ENCODE measurements at regions not wholly inside any gene's neighbourhood (a gene's known extent, or its start where the extent isn't known, plus 50 kb on each side); places are given as distances from the start of the nearest gene placed in this dataset.

GRCh38 chr4:34922325-34922724, 1322.0 kb downstream of the ARAP2 start:
- Histone ChIP-seq H3K36me3 (ENCODE audit: control insufficient read depth, insufficient read depth, low read length, severe bottlenecking) (no peaks in the 10 kb centered on the region), H3K9ac (ENCODE audit: low read length) (no peak overlapping the region), H3K9me3 (ENCODE audit: control insufficient read depth, low read length) (peaks cover 4% of the 10 kb centered on the region), H3K4me1 (ENCODE audit: control insufficient read depth, insufficient read depth, low read length) (no peaks in the 10 kb centered on the region), H3K4me3 (ENCODE audit: low read length) (no peak overlapping the region), H3K27me3 (replicated peaks; ENCODE audit: control insufficient read depth, insufficient read depth, low read length) (no peaks in the 10 kb centered on the region)
- no peak for DNase-seq (ENCODE audit: low read depth)

GRCh38 chr4:34932591-34932990, 1311.7 kb downstream of the ARAP2 start:
- no peaks in the 10 kb centered on the region for H3K4me1 ChIP-seq (ENCODE audit: control insufficient read depth, insufficient read depth, low read length)
- H3K36me3 ChIP-seq (ENCODE audit: control insufficient read depth, insufficient read depth, low read length, severe bottlenecking) = no peaks in the 10 kb centered on the region
- H3K4me3 ChIP-seq (ENCODE audit: low read length) = no peak overlapping the region
- DNase-seq (ENCODE audit: low read depth) = no peak
- no peak overlapping the region for H3K9ac ChIP-seq (ENCODE audit: low read length)
- H3K27me3 ChIP-seq (replicated peaks; ENCODE audit: control insufficient read depth, insufficient read depth, low read length) = no peaks in the 10 kb centered on the region
- no peaks in the 10 kb centered on the region for H3K9me3 ChIP-seq (ENCODE audit: control insufficient read depth, low read length)

DNA sequence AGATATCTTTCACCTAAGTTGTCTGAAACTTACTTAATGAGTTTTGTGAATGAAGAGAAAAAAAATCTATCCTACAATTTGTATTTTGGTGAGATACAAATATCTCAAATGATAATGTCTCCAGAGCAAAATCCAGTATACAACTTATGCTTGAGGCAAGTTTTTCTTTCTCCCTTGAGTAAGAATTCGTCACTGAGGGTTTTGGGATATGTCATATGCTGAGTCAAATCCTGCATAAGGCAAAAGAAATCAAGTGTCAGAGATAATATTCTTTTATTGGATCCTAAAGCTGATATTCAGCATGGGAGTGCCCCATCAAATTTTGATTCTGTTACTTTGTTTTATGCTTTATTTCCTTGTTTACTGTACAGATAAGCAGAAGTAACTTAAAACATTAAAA, 1308.6 kb downstream of the ARAP2 start:
- H3K4me3 ChIP-seq (ENCODE audit: low read length) = no peak overlapping the region
- H3K9ac ChIP-seq (ENCODE audit: low read length) = no peak overlapping the region
- H3K36me3 ChIP-seq (ENCODE audit: control insufficient read depth, insufficient read depth, low read length, severe bottlenecking) = no peaks in the 10 kb centered on the region
- H3K27me3 ChIP-seq (replicated peaks; ENCODE audit: control insufficient read depth, insufficient read depth, low read length) = no peaks in the 10 kb centered on the region
- DNase-seq (ENCODE audit: low read depth) = no peak
- no peaks in the 10 kb centered on the region for H3K9me3 ChIP-seq (ENCODE audit: control insufficient read depth, low read length)
- H3K4me1 ChIP-seq (ENCODE audit: control insufficient read depth, insufficient read depth, low read length) = no peaks in the 10 kb centered on the region

GRCh38 chr4:34939073-34939472, 1305.2 kb downstream of the ARAP2 start:
- no peaks in the 10 kb centered on the region for H3K27me3 ChIP-seq (replicated peaks; ENCODE audit: control insufficient read depth, insufficient read depth, low read length)
- no peak for DNase-seq (ENCODE audit: low read depth)
- no peaks in the 10 kb centered on the region for H3K36me3 ChIP-seq (ENCODE audit: control insufficient read depth, insufficient read depth, low read length, severe bottlenecking)
- no peaks in the 10 kb centered on the region for H3K9me3 ChIP-seq (ENCODE audit: control insufficient read depth, low read length)
- no peak overlapping the region for H3K9ac ChIP-seq (ENCODE audit: low read length)
- no peaks in the 10 kb centered on the region for H3K4me1 ChIP-seq (ENCODE audit: control insufficient read depth, insufficient read depth, low read length)
- H3K4me3 ChIP-seq (ENCODE audit: low read length) = no peak overlapping the region

DNA sequence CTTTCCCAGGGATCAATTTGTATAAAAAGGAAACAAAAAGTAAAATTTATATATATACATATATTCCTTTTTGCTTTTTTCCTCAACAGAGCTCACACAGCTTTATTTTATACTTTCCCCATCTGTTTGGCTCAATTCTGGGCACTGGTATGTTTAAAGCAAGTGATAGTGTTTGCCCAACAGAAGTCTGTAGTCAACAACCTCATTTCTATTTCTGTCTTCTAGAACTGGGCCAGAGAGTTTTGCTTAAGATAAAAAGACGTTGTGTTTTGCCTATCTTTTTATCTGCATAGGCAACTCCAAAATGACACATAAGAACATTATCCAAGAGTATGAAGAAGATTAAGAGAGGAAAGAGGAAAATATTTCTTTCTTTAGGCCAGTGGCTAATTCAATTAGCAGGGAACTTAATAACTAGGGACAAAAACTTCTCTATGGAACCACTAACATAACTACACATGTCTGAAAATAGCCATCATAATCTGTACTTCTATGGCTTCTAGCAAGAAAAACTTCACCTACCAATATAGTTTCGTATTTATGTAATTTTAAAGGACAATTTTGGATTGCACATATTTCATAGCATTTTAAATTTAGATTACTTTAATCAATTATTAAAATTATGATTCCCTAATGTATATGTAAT, 1300.5 kb downstream of the ARAP2 start:
- no peak for DNase-seq (ENCODE audit: low read depth)
- Histone ChIP-seq H3K4me3 (ENCODE audit: low read length) (no peak overlapping the region), H3K9ac (ENCODE audit: low read length) (no peak overlapping the region), H3K36me3 (ENCODE audit: control insufficient read depth, insufficient read depth, low read length, severe bottlenecking) (no peaks in the 10 kb centered on the region), H3K27me3 (replicated peaks; ENCODE audit: control insufficient read depth, insufficient read depth, low read length) (no peaks in the 10 kb centered on the region), H3K9me3 (ENCODE audit: control insufficient read depth, low read length) (no peaks in the 10 kb centered on the region), H3K4me1 (ENCODE audit: control insufficient read depth, insufficient read depth, low read length) (no peaks in the 10 kb centered on the region)

DNA sequence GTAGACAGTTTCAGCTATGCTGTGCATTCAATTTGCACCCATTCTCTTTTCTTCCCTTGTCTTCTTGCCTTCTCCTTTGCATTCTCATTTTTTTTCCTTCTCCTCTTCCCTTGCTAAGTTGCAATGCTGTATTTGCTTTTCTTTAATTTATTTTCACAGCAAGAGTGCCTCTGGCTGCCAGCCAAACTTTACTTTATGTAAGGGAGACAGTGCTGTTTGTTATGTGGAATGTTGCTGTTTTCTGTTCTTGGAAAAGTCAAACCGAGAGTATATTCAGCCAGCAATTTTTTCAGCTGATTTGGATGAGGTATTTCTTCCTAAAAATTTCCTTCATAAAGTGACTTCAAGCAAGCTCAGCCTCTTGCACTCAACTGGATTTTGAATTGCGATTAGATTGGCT, 1293.4 kb downstream of the ARAP2 start:
- Histone ChIP-seq H3K27me3 (replicated peaks; ENCODE audit: control insufficient read depth, insufficient read depth, low read length) (no peaks in the 10 kb centered on the region), H3K4me3 (ENCODE audit: low read length) (no peak overlapping the region), H3K9ac (ENCODE audit: low read length) (no peak overlapping the region), H3K4me1 (ENCODE audit: control insufficient read depth, insufficient read depth, low read length) (no peaks in the 10 kb centered on the region), H3K9me3 (ENCODE audit: control insufficient read depth, low read length) (peaks cover 3% of the 10 kb centered on the region), H3K36me3 (ENCODE audit: control insufficient read depth, insufficient read depth, low read length, severe bottlenecking) (no peaks in the 10 kb centered on the region)
- DNase-seq (ENCODE audit: low read depth) = no peak

DNA sequence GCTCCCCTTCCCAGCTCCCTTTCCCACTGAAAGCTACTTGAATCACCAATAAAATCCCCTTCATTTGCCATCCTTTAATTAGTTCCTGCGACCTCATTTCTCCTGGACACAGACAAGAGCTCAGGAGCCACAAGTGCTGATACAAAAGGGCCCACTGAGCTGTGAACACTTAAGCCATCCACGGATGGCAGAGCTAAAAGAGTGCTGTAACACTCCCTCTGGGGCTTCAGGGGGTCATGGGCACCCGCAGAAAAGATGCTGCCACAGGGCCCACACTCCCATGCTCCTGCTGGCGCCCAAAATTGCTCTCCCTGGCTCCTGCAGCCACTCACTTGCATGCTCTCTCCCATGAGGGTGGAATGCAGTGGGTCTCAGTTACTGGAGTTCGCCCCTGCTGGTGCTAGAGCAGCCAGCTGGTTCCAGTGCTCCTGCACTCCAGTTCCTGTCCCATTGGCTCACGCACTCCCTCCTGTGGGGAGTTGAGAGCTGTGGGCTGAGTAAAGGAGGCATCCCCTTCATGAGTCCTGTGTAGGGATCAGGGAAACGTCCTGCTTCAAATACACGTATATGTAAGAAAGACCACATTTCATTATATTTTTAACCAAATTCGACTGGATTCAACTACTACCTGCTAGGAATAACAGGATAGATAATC, 1291.0 kb downstream of the ARAP2 start:
- H3K36me3 ChIP-seq (ENCODE audit: control insufficient read depth, insufficient read depth, low read length, severe bottlenecking) = no peaks in the 10 kb centered on the region
- no peak overlapping the region for H3K4me3 ChIP-seq (ENCODE audit: low read length)
- no peak for DNase-seq (ENCODE audit: low read depth)
- H3K4me1 ChIP-seq (ENCODE audit: control insufficient read depth, insufficient read depth, low read length) = no peaks in the 10 kb centered on the region
- H3K9ac ChIP-seq (ENCODE audit: low read length) = no peak overlapping the region
- H3K9me3 ChIP-seq (ENCODE audit: control insufficient read depth, low read length) = peaks cover 3% of the 10 kb centered on the region
- H3K27me3 ChIP-seq (replicated peaks; ENCODE audit: control insufficient read depth, insufficient read depth, low read length) = no peaks in the 10 kb centered on the region

DNA sequence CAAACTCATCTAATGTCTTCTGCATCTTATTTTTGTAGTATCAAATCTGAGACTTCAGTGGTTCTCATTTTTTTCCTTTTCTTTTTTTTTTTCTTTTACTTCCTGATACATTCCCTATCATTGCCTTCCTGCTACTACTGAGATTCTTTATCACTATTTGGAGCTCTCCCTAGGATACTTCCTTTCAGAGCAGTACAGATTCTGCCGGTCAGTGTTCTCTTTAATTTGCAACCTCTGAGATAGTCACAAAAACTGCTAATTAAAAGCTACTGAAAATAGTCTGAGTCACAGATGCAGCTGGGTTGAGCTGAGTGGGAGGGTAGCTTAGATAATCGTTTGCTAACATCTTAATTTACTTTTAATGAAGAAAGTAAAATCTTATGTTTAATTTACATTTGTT, 1279.7 kb downstream of the ARAP2 start:
- H3K4me1 ChIP-seq (ENCODE audit: control insufficient read depth, insufficient read depth, low read length) = no peaks in the 10 kb centered on the region
- H3K9me3 ChIP-seq (ENCODE audit: control insufficient read depth, low read length) = no peaks in the 10 kb centered on the region
- H3K9ac ChIP-seq (ENCODE audit: low read length) = no peak overlapping the region
- no peak for DNase-seq (ENCODE audit: low read depth)
- H3K36me3 ChIP-seq (ENCODE audit: control insufficient read depth, insufficient read depth, low read length, severe bottlenecking) = no peaks in the 10 kb centered on the region
- H3K27me3 ChIP-seq (replicated peaks; ENCODE audit: control insufficient read depth, insufficient read depth, low read length) = no peaks in the 10 kb centered on the region
- H3K4me3 ChIP-seq (ENCODE audit: low read length) = no peak overlapping the region

- no peak for DNase-seq (ENCODE audit: low read depth)
- Histone ChIP-seq H3K4me1 (ENCODE audit: control insufficient read depth, insufficient read depth, low read length) (no peaks in the 10 kb centered on the region), H3K27me3 (replicated peaks; ENCODE audit: control insufficient read depth, insufficient read depth, low read length) (no peaks in the 10 kb centered on the region), H3K9ac (ENCODE audit: low read length) (no peak overlapping the region), H3K4me3 (ENCODE audit: low read length) (no peak overlapping the region), H3K9me3 (ENCODE audit: control insufficient read depth, low read length) (no peaks in the 10 kb centered on the region), H3K36me3 (ENCODE audit: control insufficient read depth, insufficient read depth, low read length, severe bottlenecking) (no peaks in the 10 kb centered on the region)
These were observed 1272.1 kb downstream of the ARAP2 start for GRCh38 chr4:34972189-34972588.

GRCh38 chr4:34973650-34974312, 1270.5 kb downstream of the ARAP2 start:
- no peak for DNase-seq (ENCODE audit: low read depth)
- no peaks in the 10 kb centered on the region for H3K4me1 ChIP-seq (ENCODE audit: control insufficient read depth, insufficient read depth, low read length)
- H3K4me3 ChIP-seq (ENCODE audit: low read length) = no peak overlapping the region
- no peak overlapping the region for H3K9ac ChIP-seq (ENCODE audit: low read length)
- H3K27me3 ChIP-seq (replicated peaks; ENCODE audit: control insufficient read depth, insufficient read depth, low read length) = no peaks in the 10 kb centered on the region
- H3K9me3 ChIP-seq (ENCODE audit: control insufficient read depth, low read length) = no peaks in the 10 kb centered on the region
- H3K36me3 ChIP-seq (ENCODE audit: control insufficient read depth, insufficient read depth, low read length, severe bottlenecking) = no peaks in the 10 kb centered on the region

GRCh38 chr4:34974313-34974680, 1270.0 kb downstream of the ARAP2 start:
- Histone ChIP-seq H3K4me1 (ENCODE audit: control insufficient read depth, insufficient read depth, low read length) (no peaks in the 10 kb centered on the region), H3K9ac (ENCODE audit: low read length) (no peak overlapping the region), H3K36me3 (ENCODE audit: control insufficient read depth, insufficient read depth, low read length, severe bottlenecking) (no peaks in the 10 kb centered on the region), H3K27me3 (replicated peaks; ENCODE audit: control insufficient read depth, insufficient read depth, low read length) (no peaks in the 10 kb centered on the region), H3K4me3 (ENCODE audit: low read length) (no peak overlapping the region), H3K9me3 (ENCODE audit: control insufficient read depth, low read length) (no peaks in the 10 kb centered on the region)
- no peak for DNase-seq (ENCODE audit: low read depth)

Measured in adipocyte (in vitro differentiated cells).